Stimulated activated CD4-positive, alpha-beta T cell treated with anti-CD3 and anti-CD28 coated beads, Interleukin-4, amount 100 ng/mL, for 24 hours (primary cell): ENCODE measurements at regions not wholly inside any gene's neighbourhood (a gene's known extent, or its start where the extent isn't known, plus 50 kb on each side); places are given as distances from the start of the nearest gene placed in this dataset.
"Not testable (repeated sequence)": the region's sequence is repeated elsewhere in the genome, so short reads cannot be mapped to it uniquely, and the experiment has no call there.

Experiments used
- DNase-seq: peaks from one replicate; pipeline ENCODE4 v3.0.0-alpha.2; 2020

- not testable (repeated sequence) for DNase-seq
Observed at GRCh38 chr18:8913606-8914403, 188.7 kb upstream of the NDUFV2 start.

DNA sequence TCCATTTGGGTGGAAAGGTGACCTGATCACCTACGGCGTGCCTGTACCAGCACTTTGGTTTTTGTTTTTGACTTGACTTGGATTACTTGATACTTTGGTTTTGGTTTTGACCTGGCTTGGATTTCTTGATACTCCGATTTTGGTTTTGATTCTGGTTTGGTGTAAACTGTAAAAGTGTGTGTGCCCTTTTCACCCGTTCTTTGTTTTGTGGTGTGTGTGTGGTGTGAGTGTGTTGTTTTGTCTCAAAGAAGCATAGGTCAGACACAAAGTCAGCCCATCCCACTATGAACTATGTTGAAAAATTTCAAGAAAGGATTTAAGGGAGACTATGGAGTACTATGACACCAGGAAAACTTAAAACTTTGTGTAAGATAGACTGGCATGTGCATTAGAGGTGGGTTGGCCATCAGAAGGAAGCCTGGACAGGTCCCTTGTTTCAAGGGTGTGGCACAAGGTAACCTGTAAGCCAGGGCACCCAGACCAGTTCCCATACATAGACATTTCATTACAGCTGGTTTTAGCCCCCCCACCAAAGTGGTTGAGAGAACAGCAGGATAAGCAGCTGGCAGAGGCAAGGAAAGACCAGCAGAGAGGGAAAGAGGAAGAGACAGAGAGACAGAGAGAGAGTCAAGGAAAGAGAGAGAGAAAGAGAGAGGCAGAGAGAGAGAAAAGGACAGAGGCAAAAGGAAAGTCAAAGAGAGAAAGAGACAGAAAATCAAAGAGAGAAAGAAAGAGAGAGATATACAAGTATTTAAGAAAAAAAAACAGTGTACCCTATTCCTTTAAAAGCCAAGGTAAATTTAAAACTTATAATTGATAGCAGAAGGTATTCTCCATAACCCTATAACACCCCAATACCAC lies 187.9 kb upstream of the NDUFV2 start:
- not testable (repeated sequence) for DNase-seq

DNA sequence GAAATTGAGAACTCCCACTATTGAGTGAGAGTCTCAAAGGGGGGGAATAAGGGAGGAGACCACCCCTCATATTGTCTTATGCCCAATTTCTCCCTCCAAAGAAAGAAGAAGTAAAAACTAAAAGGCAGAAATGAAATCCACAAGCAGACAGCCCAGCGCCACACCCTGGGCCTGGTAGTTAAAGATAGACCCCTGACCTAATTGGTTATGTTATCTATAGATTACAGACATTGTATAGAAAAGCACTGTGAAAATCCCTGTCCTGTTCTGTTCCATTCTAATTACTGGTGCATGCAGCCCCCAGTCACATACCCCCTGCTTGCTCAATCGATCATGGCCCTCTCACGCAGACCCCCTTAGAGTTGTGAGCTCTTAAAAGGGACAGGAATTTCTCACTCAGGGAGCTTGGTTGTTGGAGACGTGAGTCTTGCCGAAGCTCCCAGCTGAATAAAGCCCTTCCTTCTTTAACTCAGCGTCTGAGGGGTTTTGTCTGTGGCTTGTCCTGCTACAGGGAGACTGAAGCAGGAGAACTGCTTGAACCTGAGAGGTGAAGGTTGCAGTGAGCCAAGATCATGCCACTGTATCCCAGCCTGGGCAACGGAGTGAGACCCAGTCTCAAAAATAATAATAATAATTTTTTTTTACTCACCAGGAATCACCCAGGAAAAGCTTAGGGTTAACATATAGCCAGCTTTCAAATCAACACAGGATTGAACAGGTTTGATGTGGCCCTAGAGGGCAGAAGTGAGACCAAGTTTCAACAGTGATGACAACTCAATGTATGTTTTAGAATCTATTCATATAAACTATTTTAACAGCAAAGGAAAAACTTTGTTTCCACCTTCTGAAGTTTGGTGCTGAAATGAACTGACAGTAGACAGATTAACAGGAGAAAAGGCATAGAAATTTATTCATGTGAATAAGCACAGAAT lies 181.4 kb upstream of the NDUFV2 start:
- DNase-seq = not testable (repeated sequence)

DNA sequence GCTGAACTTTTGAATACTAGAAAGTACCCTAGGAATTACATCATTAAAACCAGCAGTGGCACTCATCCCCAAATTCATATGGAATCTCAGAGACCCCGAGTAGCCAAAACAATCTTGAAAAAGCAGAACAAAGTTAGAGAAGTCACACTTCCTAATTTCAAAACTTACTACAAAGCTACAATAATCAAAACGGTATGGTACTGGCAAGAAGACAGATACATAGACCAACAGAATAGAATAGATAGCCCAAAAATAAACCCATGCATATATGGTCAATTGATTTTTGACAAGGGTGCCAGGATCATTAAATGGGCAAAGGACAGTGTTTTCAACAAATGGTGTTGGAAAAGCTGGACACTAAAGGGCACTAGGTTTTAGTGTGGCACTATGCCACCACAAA lies 176.0 kb upstream of the NDUFV2 start:
- no peak for DNase-seq

DNA sequence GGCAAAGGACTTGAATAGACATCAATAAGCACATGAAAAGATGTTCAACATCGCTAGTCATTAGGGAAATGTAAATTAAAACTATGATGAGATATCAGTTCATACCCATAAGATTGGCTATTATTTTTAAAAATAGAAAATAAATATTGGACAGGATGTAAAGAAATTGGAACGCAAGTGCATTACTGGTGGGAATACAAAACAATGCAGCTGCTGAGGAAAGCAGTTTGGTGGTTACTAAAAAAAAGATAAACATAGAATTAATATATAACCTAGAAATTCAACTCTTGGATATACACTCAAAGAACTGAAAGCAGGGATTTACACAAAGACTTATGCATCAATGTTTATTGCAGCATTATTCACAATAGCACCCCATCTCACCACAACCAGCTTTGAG lies 174.5 kb upstream of the NDUFV2 start:
- DNase-seq = no peak

- DNase-seq = no peak
Observed at GRCh38 chr18:8928847-8929780, 173.4 kb upstream of the NDUFV2 start.

GRCh38 chr18:8930990-8931616 lies 171.4 kb upstream of the NDUFV2 start:
- DNase-seq = no peak

- no peak for DNase-seq
Observed at GRCh38 chr18:8932866-8933265, 169.6 kb upstream of the NDUFV2 start.

DNA sequence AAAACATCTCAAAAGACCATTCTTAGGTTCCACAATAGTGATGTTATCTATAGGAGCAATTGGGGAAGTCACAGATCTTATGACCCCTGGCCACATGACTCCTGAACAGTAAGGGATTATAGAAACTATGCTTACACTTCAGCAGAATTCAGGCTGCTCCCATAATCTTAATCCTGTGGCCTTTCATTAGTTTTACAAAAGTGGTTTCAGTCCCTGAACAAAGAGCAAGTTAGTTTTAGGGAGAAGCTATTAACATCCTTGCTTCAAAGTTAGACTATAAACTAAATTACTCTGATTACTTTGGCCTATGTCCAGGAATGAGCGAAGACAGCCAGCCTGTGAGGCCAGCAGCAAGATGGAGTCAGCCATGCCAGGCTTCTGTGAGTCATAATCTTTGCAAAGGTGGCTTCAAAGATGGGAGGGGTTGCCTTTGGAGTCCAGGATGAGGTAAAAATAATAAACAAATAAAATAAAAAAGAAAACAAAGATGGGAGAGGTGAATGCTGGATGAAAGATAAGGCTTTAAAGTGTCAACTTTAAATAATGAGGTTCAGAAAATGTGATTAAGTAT lies 168.7 kb upstream of the NDUFV2 start:
- DNase-seq = no peak

DNA sequence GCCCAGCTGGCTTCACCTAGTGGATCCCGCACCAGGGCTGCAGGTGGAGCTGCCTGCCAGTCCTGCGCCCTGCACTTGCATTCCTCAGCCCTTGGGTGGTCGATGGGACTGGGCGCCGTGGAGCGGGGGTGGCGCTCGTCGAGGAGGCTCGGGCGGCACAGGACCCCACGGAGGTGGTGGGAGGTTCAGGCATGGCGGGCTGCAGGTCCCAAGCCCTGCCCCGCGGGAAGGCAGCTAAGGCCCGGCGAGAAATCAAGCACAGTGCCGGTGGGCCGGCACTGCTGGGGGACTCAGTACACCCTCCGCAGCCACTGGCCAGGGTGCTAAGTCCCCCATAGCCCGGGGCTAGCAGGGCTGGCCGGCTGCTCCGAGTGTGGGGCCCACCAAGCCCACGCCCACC lies 167.2 kb upstream of the NDUFV2 start:
- DNase-seq = not testable (repeated sequence)

- no peak for DNase-seq
Observed at GRCh38 chr18:8936619-8937018, 165.9 kb upstream of the NDUFV2 start.

DNA sequence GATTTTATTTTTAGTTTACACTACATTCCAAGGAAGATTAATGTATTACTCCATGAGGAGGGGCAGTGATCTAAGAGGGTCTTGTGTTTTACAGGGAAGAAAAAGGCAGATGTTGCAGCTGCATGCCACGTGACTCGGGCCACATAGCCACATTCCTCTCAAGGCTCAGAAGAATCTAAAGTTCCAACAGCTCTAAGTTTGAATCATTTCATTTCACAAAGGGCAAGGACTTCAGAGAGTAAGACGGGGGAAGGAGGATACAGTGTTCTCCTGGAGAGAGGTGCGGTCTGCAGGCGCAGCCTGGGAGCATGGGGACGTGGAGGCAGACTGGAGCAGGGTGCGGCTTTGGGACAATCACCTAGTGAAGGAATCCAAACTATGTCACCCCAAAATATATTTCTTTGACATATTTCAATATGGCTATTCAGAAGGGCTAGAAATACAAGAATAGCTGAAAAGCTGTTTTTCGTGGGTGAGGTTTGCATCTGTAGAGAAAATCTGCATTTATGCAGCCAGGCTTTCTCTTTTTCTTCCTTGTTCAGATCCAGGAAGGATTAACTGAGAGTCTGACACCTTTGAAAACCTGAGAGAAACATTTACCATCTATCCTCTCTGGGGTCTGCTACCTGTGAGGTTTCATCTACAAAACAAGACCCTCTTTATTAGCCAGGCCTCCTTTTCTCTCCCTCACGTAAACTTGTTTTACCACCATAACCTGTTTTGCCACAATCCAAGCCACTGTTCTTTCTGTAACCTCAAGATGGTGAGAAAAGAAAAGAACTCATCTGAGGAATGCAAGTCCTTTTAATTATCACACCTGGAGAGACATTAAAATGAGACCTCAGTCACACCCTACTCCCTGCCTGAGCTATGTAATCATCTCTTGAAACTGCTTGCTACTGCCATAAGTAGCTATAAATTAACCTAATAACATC lies 165.1 kb upstream of the NDUFV2 start:
- DNase-seq = no peak

DNA sequence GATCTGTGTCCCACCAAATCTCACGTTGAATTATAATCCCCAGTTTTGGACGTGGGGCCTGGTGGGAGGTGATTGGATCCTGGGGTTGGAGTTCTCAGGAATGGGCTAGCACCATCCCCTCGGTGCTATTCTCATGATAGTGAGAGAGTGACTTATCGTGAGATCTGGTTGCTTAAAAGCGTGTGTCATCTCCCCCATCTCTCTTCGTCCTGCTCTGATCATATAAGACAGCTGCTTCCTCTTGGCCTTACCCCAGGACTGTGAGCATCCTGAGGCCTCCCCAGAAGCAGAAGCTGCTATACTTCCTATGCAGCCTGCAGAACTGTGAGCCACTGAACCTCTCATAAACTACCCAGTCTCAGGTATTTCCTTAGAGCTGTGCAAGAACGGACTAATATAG lies 163.7 kb upstream of the NDUFV2 start:
- DNase-seq = no peak

- DNase-seq = no peak
Observed at GRCh38 chr18:8942021-8942908, 160.2 kb upstream of the NDUFV2 start.

- DNase-seq = no peak
Observed at GRCh38 chr18:8942909-8943545, 159.5 kb upstream of the NDUFV2 start.

DNA sequence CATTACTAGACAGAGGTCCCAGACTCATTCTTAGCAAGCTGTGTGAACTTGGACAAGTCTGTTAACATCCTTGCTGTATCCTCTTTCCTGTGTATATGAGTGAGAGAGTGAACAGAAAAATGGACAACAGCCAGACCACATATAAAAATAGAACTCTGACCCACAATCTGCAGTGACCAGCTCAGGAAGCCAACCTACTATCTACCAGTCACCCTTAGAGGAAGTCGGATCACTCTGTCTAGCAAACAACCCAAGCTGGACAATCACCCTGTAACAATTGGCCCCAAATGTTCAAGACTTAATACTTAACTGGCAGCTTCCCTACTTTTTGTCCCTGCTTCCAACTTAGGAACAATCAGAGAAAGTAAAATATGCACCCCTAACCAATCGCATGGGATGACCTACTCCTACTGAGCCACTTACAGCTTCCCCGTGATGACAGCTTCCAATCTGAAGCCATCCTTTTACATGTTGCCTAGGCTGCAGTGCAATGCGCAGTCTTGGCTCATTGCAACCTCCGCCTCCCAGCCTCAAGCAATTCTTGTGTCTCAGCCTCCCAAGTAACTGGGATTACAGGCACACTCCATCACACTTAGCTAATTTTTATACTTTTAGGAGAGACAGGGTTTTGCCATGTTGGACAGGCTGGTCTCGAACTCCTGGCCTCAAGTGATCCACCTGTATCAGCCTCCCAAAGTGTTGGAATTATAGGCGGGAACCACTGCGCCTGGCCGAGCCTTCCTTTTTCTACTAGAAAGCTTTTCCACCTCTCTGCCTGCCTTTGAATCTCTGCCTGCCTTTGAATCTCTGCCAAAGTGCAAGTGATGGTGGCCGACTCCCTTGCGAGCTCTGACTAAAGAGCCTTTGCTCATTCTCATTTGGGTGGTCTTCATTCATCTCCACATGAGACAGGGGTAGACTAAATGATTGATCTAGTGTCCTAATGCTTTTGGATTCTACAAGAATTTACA lies 158.3 kb upstream of the NDUFV2 start:
- DNase-seq = no peak

DNA sequence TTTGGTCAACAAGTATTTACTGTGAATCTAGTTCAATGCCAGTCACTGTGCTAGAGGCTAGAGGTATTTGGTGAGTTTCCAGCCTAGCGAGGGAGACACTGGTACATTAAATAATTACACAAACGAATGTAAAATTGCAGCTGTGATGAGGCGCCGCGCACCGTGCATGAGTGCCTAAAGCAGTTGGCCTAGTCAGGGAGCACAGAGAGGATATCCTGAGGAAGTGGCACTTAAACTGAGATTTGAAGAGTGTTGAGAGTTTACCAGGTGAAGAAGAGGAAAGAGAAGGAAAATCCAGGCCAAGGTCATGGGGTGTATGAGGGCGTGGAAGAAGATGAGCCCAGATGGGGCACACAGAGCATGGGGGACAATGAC lies 157.6 kb upstream of the NDUFV2 start:
- DNase-seq = no peak
